Right lobe of liver (tissue), 6 donors: ENCODE measurements at regions not wholly inside any gene's neighbourhood (a gene's known extent, or its start where the extent isn't known, plus 50 kb on each side); places are given as distances from the start of the nearest gene placed in this dataset.

ENCODE experiments used
- ATAC-seq, 4 donors: fragments of 200-7000 bp; cut with Tn5 transposase; one replicate each; pipeline ENCODE4 v1.9.1; 2020; ENCODE audit warnings: mild to moderate bottlenecking in 4 of 4, moderate library complexity in 4 of 4
- DNase-seq, 3 donors: peaks; one replicate each; pipeline ENCODE4 v3.0.0-alpha.2; 2020
- H3K27ac ChIP-seq, 3 donors: fragments of 200-600 bp; one replicate each; pipeline ENCODE4 v1.8.0; 2022
- H3K27me3 ChIP-seq, 2 donors: fragments of 200-600 bp; one replicate each; pipeline ENCODE4 v1.8.0; 2022
- H3K36me3 ChIP-seq, 4 donors: fragments of 200-600 bp; sonication (generic) in 1 of 4; one replicate each; pipeline versions ENCODE4 v1.5.1 to v1.8.0; 2017 to 2022; ENCODE audit warnings: control low read depth in 1 of 4
- H3K4me1 ChIP-seq, 4 donors: fragments of 200-600 bp; sonication (generic) in 1 of 4; one replicate each; pipeline versions ENCODE4 v1.5.1 to v1.8.0; 2017 to 2022; ENCODE audit warnings: control low read depth in 1 of 4
- H3K4me3 ChIP-seq, 3 donors: fragments of 200-600 bp; one replicate each; pipeline ENCODE4 v1.8.0; 2022
- H3K9me3 ChIP-seq, 4 donors: fragments of 200-600 bp; sonication (generic) in 1 of 4; one replicate each; pipeline versions ENCODE4 v1.5.1 to v1.8.0; 2017 to 2022; ENCODE audit warnings: control low read depth in 1 of 4
- POLR2A ChIP-seq: fragments of 450-650 bp; IDR thresholded peaks from one replicate; pipeline ENCODE4 v1.6.1; 2017; ENCODE audit warnings: antibody characterized with exemption, mild to moderate bottlenecking
- WGBS: methylation state at CpG from one replicate; pipeline ENCODE4 v1.1.6; 2018; ENCODE audit warnings: low coverage, low lambda C conversion rate; ENCODE audit not compliant: insufficient coverage; ENCODE audit errors: missing lambda C conversion rate; 5-methylcytosine and 5-hydroxymethylcytosine counted together
- intact Hi-C, 2 donors: fragments of 100-400 bp; cut with DNase I; formaldehyde crosslinking; loops; one replicate each; pipeline versions ENCODE4 v1.11.2 to v1.14.1; 2022
- TF ChIP-seq, protein P1 (sequence below), 4 donors: fragments of 200-600 bp in 3 of 4; fragments of 450-650 bp in 1 of 4; IDR thresholded peaks; one replicate each; pipeline versions ENCODE4 v1.5.1 to v1.8.0; 2016 to 2022; ENCODE audit warnings: antibody characterized with exemption in 4 of 4, mild to moderate bottlenecking in 2 of 4
- donor health status: DM: no; HTN: yes; CAD: no.
- donor health status: DM: no; HTN: no; CAD: no.
- donor health status: DM: no; HTN: no; CAD: no.
- donor health status: DM: no; HTN: yes; CAD: no.
- donor health status: DM: no; HTN: yes; CAD: no.

- intact Hi-C loops, result no loop called here
- no peaks in the 10 kb centered on the region for H3K4me1 ChIP-seq
- TF ChIP-seq, protein P1, sequence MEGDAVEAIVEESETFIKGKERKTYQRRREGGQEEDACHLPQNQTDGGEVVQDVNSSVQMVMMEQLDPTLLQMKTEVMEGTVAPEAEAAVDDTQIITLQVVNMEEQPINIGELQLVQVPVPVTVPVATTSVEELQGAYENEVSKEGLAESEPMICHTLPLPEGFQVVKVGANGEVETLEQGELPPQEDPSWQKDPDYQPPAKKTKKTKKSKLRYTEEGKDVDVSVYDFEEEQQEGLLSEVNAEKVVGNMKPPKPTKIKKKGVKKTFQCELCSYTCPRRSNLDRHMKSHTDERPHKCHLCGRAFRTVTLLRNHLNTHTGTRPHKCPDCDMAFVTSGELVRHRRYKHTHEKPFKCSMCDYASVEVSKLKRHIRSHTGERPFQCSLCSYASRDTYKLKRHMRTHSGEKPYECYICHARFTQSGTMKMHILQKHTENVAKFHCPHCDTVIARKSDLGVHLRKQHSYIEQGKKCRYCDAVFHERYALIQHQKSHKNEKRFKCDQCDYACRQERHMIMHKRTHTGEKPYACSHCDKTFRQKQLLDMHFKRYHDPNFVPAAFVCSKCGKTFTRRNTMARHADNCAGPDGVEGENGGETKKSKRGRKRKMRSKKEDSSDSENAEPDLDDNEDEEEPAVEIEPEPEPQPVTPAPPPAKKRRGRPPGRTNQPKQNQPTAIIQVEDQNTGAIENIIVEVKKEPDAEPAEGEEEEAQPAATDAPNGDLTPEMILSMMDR (IDR thresholded peaks at IDR 0.05), result no peak
- TF ChIP-seq POLR2A, result no peak
- H3K9me3 ChIP-seq, result no peaks in the 10 kb centered on the region
- no peaks in the 10 kb centered on the region for H3K27me3 ChIP-seq
- H3K36me3 ChIP-seq, result no peaks in the 10 kb centered on the region
- 38% methylated on average over 5 of the region's 5 CpGs for WGBS
- H3K4me3 ChIP-seq, result no peak overlapping the region
- DNase-seq (no peak), ATAC-seq (no peak)
- H3K27ac ChIP-seq, result no peak overlapping the region
Measured at GRCh38 chr11:97934572-97935208, 1086.1 kb upstream of the CNTN5 start.

DNA sequence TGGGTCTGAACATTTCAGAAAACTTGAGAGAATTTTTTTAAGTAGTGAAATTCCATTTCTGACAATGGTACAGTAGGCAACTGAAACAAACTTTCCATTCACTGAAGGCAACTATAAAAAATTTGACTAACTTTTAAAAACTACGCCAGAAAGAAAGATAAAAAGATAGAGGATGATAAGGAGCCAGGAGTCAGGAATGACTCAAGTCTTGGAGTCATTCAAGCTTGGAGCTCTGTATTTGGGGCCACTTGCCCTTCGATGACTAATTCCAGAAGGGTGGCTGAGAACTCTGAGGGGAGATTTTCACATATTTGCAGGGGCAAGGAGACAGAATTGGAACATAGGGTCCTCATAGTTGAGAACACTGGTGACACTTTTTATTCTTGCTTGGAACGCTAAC is 1083.2 kb upstream of the CNTN5 start:
- 58% methylated on average over 3 of the region's 3 CpGs for WGBS
- DNase-seq, result no peak
- TF ChIP-seq, protein P1 (IDR thresholded peaks at IDR 0.05), result no peak
- no peak for TF ChIP-seq POLR2A
- Histone ChIP-seq H3K4me3 (no peak overlapping the region), H3K36me3 (no peaks in the 10 kb centered on the region), H3K9me3 (no peaks in the 10 kb centered on the region), H3K27me3 (no peaks in the 10 kb centered on the region), H3K27ac (no peak overlapping the region), H3K4me1 (no peaks in the 10 kb centered on the region)
- intact Hi-C loops, result no loop called here
- no peak for ATAC-seq

DNA sequence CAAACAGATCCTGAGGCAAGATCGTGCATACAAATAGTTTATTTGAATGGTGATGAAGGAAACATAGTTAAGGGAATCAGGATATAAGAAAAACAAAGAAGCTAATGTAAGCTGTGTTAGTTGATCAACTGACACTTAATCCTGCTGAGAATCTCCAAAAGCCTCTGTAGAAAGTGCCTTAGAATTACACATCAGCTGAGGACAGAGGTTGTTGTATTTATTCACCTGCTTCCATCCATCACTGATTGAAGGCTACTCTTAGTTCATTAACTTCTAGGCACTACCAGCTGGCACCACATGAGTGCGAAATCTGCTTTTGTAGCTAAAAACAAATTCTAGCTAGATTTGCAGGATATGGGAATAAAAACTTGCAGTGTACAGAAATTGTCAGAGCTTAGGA is 1082.0 kb upstream of the CNTN5 start:
- ATAC-seq, result no peak
- Histone ChIP-seq H3K36me3 (no peaks in the 10 kb centered on the region), H3K4me1 (no peaks in the 10 kb centered on the region), H3K4me3 (no peak overlapping the region), H3K27ac (no peak overlapping the region), H3K27me3 (no peaks in the 10 kb centered on the region), H3K9me3 (no peaks in the 10 kb centered on the region)
- TF ChIP-seq POLR2A, result no peak
- TF ChIP-seq, protein P1 (IDR thresholded peaks at IDR 0.05), result no peak
- intact Hi-C loops, result no loop called here
- no peak for DNase-seq
- WGBS, result 48% methylated on average over 2 of the region's 2 CpGs

- H3K36me3 ChIP-seq, result no peaks in the 10 kb centered on the region
- no peak overlapping the region for H3K4me3 ChIP-seq
- TF ChIP-seq, protein P1 (IDR thresholded peaks at IDR 0.05), result no peak
- TF ChIP-seq POLR2A, result no peak
- H3K27ac ChIP-seq, result no peak overlapping the region
- no peaks in the 10 kb centered on the region for H3K4me1 ChIP-seq
- intact Hi-C loops, result no loop called here
- H3K9me3 ChIP-seq, result peaks cover 0 to 2% (median 0%) of the 10 kb centered on the region in 4 donors
- no peak for DNase-seq
- WGBS, result 29% methylated on average over 2 of the region's 2 CpGs
- H3K27me3 ChIP-seq, result no peaks in the 10 kb centered on the region
- ATAC-seq, result no peak
Measured at GRCh38 chr11:97943493-97943892, 1077.3 kb upstream of the CNTN5 start.

DNA sequence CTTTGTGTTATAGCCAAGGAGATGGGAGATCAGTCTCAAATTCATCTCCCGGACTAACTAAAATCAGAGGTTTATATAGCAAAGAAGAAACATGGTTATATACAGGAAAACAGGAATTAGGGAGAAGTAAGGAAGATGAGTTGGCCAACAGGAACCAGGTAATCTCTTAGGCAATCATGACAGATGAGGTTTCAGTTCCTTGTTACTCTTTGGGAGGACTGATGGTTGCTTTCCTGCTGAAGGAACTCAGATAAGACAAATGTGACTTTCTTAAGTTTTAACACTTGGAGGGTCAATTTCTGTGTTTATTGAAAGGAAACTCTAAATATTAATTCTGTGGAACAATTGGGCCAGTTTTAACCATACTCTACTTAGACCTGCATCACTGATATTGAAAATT is 1072.0 kb upstream of the CNTN5 start:
- DNase-seq (no peak), ATAC-seq (no peak)
- Histone ChIP-seq H3K27ac (no peak overlapping the region), H3K36me3 (no peaks in the 10 kb centered on the region), H3K4me1 (no peaks in the 10 kb centered on the region), H3K27me3 (no peaks in the 10 kb centered on the region), H3K4me3 (no peak overlapping the region), H3K9me3 (peaks cover 0 to 2% (median 0%) of the 10 kb centered on the region in 4 donors)
- intact Hi-C loops, result no loop called here
- TF ChIP-seq, protein P1 (IDR thresholded peaks at IDR 0.05), result no peak
- TF ChIP-seq POLR2A, result no peak
- WGBS, result 77% methylated on average over 1 of the region's 1 CpG
